ENCODE measurements at regions not wholly inside any gene's neighbourhood (a gene's known extent, or its start where the extent isn't known, plus 50 kb on each side); places are given as distances from the start of the nearest gene placed in this dataset.

GRCh38 chr22:48695251-48695650, 1132.4 kb downstream of the BRD1 start:
- no peak for TF ChIP-seq CTCF (IDR thresholded peaks at IDR 0.05; ENCODE audit: unreplicated experiment in 3 of 3)
- peaks cover 11% of the 10 kb centered on the region for H3K27me3 Mint-ChIP-seq (ENCODE audit: low read depth)
- no peaks in the 10 kb centered on the region for H3K9me3 Mint-ChIP-seq
- peaks cover 7% of the 10 kb centered on the region for H3K4me1 Mint-ChIP-seq
- H3K36me3 Mint-ChIP-seq (ENCODE audit: low read depth): no peaks in the 10 kb centered on the region
- peak overlapping the region in 1 of 3 experiments; percentile 22 for H3K27ac Mint-ChIP-seq
- H3K4me3 Mint-ChIP-seq: no peak overlapping the region

GRCh38 chr22:48694296-48694883, 1133.3 kb downstream of the BRD1 start:
- H3K27ac Mint-ChIP-seq: no peak overlapping the region
- peaks cover 9% of the 10 kb centered on the region for H3K27me3 Mint-ChIP-seq (ENCODE audit: low read depth)

GRCh38 chr22:48693377-48694135, 1134.1 kb downstream of the BRD1 start:
- peaks cover 7% of the 10 kb centered on the region for H3K4me1 Mint-ChIP-seq
- no peaks in the 10 kb centered on the region for H3K36me3 Mint-ChIP-seq (ENCODE audit: low read depth)
- H3K4me3 Mint-ChIP-seq: no peak overlapping the region
- TF ChIP-seq CTCF (IDR thresholded peaks at IDR 0.05; ENCODE audit: unreplicated experiment in 3 of 3): no peak
- no peak overlapping the region for H3K27ac Mint-ChIP-seq
- H3K27me3 Mint-ChIP-seq (ENCODE audit: low read depth): peaks cover 7% of the 10 kb centered on the region
- H3K9me3 Mint-ChIP-seq: no peaks in the 10 kb centered on the region

More at GRCh38 chr22:48694296-48694883, 1133.3 kb downstream of the BRD1 start:
- TF ChIP-seq CTCF (IDR thresholded peaks at IDR 0.05; ENCODE audit: unreplicated experiment in 3 of 3): no peak
- Mint-ChIP-seq H3K36me3 (ENCODE audit: low read depth) (no peaks in the 10 kb centered on the region), H3K4me1 (peaks cover 7% of the 10 kb centered on the region), H3K9me3 (no peaks in the 10 kb centered on the region), H3K4me3 (no peak overlapping the region)

GRCh38 chr22:48692734-48693376, 1134.8 kb downstream of the BRD1 start:
- Mint-ChIP-seq H3K27ac (no peak overlapping the region), H3K27me3 (ENCODE audit: low read depth) (peaks cover 7% of the 10 kb centered on the region), H3K4me1 (peaks cover 7% of the 10 kb centered on the region), H3K9me3 (no peaks in the 10 kb centered on the region), H3K4me3 (no peak overlapping the region), H3K36me3 (ENCODE audit: low read depth) (no peaks in the 10 kb centered on the region)
- no peak for TF ChIP-seq CTCF (IDR thresholded peaks at IDR 0.05; ENCODE audit: unreplicated experiment in 3 of 3)

- no peak for TF ChIP-seq CTCF (IDR thresholded peaks at IDR 0.05; ENCODE audit: unreplicated experiment in 3 of 3)
- no peak overlapping the region for H3K4me3 Mint-ChIP-seq
- peaks cover 7% of the 10 kb centered on the region for H3K27me3 Mint-ChIP-seq (ENCODE audit: low read depth)
- H3K4me1 Mint-ChIP-seq: peaks cover 7% of the 10 kb centered on the region
- H3K36me3 Mint-ChIP-seq (ENCODE audit: low read depth): no peaks in the 10 kb centered on the region
- H3K9me3 Mint-ChIP-seq: no peaks in the 10 kb centered on the region
- H3K27ac Mint-ChIP-seq: no peak overlapping the region
Measured at GRCh38 chr22:48691431-48691851, 1136.2 kb downstream of the BRD1 start.

Data from nephron (organoid).